ENCODE measurements at regions not wholly inside any gene's neighbourhood (a gene's known extent, or its start where the extent isn't known, plus 50 kb on each side); places are given as distances from the start of the nearest gene placed in this dataset.

DNA sequence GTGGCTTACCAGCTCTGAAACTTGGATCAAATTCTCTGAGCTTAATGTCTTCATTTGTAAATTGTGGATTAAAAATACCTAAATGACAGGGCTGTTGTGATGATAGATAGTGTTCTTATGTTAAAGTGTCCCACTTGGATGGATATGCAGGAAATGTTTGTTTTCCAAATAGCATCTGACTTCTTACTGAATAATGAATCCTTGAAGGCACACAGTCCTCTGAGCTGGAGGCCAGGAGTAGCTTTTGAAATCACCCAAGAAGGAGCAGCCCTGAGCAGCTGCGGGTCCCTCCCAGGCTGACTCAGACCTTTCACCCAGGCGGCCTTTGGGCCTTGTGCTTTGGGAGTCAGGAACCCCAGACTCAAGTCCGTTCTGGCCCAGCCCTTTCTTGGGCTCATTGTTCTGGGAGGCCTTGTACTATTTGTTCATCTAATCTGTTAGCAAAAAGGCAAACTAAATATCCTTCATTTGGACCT is 173.0 kb upstream of the GATA6 start:
- no peak for DNase-seq (ENCODE audit: low read depth in 2 of 2)

DNA sequence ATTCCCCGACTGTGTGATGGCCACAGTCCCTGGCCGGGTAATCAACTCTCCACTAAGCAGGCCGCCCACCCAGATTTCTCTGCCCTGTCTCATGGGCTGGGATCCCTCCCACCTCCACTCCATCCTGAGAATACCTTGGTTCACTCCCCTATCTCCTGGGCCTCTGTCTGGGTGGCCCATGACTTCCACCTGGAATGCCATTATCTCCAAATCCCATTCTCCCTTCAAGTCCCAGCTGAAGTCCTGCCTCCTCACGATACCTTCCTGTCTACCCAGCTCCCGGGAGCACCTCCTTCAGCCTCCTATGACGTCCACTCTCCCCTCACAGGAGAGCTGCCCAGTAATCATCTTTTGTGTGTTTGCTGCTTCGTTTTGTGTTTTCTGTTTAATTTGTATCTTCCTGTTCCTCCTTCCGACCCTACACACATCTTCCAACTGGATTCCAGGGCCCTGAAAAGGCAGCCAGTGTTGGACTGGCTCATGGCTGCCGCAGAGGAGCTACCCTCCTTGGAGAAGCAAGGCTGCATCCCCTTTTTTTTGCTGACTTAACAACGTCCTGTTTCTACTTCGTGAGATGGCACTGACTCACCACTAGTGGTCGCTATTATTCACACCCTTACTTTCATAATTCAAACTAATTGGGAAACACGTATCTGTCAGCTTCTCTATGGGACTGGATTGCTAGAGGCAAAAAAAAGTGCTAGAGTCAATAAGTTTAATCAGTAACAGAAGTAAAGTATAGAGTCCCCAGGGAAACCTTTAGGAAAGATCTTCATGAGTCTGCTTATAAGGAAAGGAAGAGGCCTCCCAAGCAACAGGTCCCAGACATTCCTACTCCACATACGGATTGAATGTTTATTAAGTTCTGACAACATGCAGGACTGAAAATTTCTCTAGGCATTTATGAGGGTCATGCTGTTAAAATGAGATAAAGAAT is 171.9 kb upstream of the GATA6 start:
- no peak for DNase-seq (ENCODE audit: low read depth in 2 of 2)

DNA sequence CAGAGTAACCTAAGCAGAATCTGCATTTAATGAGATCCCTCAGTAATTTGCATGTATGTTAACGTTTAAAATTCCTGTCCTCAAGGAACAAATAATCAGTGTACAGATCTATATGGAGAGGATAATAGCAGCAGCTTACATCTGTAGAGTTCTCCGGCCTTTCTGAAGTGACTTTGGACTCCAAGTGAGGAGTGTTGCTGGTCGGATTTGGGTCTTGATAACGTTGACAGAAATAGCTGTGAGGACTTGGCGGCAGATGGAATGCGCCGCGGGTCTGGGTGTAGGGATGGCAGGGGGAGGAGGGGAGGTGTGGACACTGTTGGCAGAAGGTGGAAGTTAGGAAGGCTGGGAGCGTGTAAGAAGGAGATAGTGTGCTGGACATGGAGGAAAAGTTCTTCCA is 170.9 kb upstream of the GATA6 start:
- no peak for DNase-seq (ENCODE audit: low read depth in 2 of 2)

DNA sequence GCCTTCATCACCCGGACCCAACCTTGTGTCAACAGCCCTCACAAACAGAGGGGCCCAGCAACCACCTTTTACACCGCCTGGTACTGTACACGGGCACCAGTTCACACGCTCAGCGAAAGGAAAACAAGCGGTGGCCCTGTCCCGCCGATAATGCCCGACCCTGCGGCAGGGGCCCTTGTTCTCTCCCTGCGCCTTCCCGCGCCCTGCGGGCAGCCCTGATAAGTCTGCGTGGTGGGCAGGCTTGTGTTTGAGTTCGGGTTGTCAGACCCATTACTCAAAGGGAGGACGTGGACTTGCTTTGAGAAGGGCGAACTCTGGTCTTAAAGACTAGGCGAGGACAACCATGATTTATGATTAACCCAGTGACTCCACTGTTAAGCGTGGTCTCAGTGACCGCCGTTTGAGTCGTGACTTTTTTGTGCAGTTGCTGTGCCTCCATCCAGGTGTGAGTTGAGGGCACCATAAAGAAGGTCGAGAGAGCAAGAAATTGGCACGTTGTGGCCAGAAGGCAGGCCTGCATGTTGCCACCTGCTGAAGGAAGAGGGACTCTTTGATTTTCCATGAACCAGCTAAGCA is 167.4 kb upstream of the GATA6 start:
- no peak for DNase-seq (ENCODE audit: low read depth in 2 of 2)

DNA sequence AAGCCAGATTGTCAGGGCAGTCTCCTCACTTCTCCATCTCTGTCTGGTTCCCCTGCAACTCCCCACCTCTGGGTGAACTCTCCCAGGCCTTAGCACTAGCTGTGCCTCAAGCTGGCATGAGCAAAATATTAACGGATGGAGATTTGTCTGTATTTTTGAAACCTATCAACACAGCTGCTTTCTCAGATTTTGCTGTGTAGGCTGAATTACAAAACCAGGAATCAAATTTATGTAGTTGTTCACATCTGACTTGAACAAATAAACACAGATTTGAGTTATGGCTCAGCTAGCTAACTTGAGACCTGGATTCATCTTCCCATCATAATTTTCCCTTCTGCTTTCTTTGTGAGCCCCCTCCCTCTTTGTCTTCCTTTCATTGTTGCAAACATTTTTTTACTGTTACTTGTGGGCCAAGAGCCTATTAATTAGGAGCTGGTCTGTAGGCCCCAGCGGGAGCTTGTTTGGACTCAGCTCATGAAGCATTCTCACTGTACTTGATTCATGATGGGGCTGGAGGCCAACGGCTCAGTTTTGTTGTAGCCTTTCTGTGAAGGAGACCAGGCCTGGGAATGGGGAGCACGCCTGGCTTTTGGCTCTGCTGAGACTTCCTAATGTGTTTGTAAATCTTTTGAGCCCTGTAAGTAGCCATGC is 164.1 kb upstream of the GATA6 start:
- DNase-seq (ENCODE audit: low read depth in 2 of 2), result no peak

DNA sequence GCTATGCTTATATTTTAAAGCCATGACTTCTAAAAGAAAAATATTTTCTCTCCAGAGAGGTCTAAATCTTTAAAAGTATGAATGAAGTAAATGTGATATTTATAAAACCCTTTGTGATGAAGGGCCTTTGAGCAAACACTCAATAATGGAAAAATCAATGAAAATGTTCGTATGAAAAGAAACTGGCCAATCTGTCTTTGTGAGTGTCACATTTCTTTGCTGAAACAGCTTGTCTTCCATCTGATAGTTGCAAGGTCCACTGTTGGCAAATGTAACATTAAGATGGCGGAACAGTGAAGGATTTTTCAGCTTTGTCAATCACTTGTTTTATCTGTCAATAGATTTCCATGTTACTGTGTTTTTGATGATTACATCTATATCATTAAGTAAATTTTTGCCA is 162.9 kb upstream of the GATA6 start:
- no peak for DNase-seq (ENCODE audit: low read depth in 2 of 2)

DNA sequence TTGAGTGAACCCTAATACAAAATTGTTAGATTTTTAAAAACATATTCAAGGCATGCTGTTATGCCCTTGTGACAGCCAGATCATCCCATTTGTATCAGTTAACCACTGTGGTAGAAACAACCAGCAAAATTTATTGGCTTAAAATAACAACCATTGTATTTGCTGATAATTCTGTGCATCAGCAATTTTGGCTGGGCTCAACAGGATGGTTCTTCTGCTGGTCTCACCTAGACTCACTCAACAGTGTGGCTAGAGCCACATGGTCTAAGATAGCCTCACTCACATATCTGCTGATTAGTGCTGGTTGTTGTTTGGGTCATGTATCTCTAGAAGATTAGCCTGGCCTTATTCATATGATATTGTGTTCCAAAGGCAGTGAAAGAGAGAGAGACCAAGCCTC is 160.1 kb upstream of the GATA6 start:
- DNase-seq (ENCODE audit: low read depth in 2 of 2), result no peak

DNA sequence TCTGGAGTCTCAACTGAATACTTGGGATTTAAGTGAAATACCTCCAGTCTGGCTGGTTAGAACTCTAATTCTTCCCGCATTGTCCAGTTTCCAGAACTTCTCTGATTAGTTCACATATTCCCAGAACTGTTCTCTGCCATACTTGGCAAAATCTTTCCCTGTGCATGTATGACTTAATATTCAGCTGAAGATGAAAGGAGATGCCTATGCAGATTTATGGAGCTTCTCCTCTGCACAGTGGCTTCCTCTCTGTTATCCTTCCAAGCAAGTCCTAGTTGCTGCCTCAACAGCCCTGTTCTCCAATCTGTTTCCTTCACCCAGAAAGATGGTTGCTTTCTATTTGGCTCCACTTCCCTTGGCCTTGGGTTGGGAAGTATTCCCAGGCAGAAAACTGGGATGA is 155.4 kb upstream of the GATA6 start:
- DNase-seq (ENCODE audit: low read depth in 2 of 2), result no peak

DNA sequence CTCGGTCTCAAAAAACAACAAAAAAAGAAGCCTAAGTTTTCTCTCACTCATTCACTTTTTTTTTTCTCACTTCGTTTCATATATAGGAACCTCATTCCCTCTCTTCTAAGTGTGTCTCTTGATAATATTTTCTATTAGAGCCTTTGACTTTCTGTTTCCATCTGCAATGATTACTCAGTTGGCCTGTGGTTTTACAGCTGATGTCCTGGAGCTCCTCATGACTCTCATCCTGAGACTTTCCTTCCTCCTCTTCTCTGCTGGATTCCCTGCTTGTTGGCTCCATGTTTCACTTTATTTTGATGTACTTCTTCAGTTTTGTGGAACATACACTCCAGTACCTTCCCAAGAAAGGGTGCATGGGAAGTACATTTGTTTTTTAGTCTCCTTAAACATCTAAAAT is 154.2 kb upstream of the GATA6 start:
- no peak for DNase-seq (ENCODE audit: low read depth in 2 of 2)

DNA sequence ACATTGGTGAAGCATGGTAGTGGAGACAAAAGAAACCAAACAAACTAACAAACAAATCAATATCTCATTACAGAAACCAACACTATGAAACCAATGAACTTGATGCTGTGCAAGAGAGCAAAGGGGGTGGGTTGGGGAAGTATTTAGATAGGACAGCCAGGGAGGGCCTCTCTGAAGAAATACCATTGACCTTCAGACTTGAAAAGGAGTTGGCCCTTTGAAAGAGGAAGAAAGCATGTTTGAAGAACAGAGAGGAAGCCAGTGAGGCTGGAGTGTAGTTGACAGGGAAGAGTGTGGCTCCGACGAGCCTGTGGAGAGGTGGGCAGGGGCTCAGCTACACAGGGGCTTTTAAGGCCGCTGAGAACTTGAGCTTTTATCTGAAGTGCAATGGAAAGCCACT is 151.0 kb upstream of the GATA6 start:
- no peak for DNase-seq (ENCODE audit: low read depth in 2 of 2)

DNA sequence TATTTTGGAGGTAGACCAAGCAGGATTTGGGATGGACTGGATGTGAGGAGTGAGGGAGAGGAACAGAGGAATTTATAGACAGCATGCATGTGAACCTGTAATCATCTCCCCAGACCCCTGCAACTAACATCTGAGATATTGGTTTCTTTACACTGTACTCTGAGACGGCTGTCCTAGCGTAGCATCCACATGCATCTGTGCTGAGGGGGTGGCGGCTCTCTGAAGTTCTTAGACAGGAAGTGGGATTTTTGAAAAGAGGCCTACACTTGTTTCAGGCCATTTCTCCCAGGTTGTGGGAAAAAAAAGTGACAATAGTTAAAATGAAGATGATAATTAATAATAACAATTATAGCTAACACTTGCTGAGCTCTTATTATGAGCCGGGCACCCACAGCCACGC is 150.2 kb upstream of the GATA6 start:
- DNase-seq (ENCODE audit: low read depth in 2 of 2), result no peak

DNA sequence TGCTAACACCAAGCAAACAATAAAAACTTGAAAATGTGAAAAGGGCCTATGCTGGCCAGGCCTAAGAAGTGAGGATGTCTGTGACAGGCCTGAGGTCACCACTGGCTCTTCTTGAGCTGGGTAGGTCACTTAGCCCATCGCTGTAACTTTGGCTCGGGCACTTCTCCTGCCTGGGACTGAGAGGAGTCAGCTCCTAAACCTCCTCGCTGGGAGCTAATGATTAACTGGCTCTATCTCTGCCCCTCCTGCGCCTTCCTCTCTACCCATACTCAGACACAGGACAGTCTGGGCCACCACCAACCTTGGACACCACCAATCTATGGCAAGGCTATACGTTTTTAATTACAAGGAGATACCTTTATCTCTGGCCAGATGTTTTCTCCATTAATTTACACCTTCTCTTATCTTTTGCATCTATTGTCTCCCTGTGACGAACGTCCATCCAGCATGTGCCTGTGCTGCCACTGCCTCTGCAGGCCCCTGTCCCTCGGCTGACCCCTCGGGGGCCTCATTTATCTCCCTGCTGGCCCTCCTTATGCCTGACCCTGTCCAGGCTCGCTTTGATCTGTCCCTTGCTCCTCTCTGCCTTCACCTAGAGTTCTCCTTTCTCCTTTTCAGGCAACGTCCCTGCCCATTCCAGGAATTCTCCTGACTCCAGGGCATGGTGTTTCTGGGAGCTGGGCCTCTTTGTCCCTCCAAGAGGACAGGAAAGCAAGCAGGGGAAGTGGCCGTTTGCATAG is 149.1 kb upstream of the GATA6 start:
- no peak for DNase-seq (ENCODE audit: low read depth in 2 of 2)

DNA sequence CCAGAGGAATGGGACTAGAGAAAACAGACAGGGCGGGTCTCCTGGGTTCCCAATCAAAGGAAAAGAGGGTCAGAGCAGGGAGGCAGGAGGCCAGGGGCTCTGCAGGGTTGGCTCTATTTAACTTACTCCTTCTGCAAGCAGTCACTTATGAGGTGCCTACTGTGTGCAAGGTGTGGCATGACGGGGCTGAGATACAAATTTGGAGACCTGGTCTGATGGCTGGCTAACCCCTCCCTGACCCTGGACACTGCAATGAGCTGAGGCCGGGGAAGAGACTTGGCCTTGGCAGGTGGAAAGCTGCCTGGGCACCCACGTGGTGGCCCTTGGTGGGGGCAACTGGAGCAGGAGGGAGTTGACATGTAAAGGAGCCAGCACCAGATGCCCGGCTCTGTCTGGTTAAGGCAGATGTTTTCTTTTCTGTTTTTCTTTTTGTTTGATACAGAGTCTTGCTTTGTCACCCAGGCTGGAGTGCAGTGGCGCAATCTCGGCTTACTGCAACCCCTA is 148.5 kb upstream of the GATA6 start:
- no peak for DNase-seq (ENCODE audit: low read depth in 2 of 2)

DNA sequence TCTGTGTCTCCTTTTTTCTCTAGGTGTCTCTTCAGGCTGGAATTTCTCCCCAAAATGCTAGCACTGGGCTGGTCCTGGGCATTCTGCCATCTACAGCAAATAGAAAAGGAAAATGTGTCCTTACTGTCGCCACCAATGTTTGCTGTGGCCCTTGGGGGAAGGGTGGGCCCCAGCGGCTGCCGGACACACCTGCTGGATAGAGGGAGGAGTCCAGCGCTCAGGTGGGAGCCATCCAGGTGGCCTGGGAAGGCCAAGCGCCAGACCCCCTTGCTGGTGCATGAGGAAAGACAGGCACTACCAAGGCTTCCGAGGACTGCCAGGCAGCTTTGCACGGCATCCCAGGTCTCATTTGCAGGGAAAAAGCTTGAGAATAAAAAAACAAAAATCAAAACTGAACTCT is 147.7 kb upstream of the GATA6 start:
- no peak for DNase-seq (ENCODE audit: low read depth in 2 of 2)

DNA sequence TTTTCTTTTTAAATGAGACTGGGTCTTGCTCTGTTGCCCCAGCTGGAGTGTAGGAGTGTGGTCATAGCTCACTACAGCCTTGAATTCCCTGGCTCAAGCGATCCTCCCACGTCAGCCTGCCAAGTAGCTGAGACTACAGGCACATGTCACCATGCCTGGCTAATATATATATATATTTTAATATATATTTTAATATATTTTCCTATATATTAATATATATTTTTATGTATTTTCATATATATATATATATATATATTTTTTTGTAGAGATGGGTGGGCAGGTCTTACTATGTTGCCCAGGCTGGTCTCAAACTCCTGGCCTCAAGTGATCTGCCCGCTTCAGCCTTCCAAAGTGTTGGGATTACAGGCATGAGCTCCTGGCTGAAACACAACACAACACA is 144.5 kb upstream of the GATA6 start:
- no peak for DNase-seq (ENCODE audit: low read depth in 2 of 2)

DNA sequence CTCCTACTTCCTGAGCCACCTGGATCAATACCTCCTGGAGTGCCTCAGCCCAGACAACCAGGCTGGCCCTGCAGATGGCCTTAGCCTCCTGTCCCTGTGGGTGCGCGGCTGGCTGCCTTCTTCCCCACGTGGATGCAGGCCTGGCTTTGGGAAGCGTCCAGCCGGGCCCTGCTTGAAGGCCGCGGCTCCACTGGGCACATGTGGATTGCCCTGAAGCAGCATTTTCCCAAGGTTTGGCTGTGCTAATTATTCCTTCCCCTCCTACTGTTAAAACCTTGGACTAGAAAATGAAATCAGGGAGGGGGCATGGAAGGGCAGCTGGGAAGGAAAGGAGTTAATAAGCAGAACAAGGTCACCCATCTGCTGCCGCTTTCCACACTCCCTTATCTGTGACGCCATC is 143.0 kb upstream of the GATA6 start:
- DNase-seq (ENCODE audit: low read depth in 2 of 2), result no peak

DNA sequence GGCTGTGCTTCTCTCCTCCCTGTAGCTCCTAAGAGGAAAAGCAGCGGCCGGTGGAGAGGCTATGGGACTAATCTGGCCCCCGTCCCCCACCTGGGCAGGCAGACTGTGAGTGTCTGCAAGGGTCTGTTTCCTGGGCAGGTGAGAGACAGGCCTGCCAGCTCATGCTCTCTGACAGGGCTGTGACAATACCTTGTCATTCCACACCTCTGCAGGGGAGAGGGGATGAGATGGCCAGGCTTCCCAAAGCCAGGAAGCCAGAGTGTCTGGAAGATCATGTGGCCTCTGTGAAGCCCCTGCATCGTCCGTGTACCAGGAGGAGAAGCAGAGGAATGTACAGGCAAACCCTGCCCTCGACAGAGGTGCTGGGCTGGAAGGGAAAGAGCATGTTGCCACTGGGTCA is 142.5 kb upstream of the GATA6 start:
- DNase-seq (ENCODE audit: low read depth in 2 of 2), result no peak

DNA sequence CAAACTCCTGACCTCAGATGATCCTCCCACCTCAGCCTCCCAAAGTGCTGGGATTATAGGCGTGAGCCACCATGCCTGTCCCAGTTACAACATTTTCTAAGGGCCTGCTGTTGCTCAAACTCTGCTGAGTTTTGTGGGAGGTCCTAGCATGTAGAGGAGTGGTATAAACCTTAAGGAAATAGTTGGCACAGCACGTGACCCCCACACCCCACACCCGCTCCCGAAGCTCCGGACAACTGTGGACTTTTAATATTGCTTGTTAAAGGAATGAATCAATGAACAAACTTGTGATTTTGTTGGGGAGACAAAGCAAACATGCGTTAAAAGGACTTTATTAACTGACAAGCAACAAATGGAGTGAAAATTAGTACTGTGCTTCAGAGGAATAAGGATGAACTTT is 137.8 kb upstream of the GATA6 start:
- DNase-seq (ENCODE audit: low read depth in 2 of 2), result no peak

DNA sequence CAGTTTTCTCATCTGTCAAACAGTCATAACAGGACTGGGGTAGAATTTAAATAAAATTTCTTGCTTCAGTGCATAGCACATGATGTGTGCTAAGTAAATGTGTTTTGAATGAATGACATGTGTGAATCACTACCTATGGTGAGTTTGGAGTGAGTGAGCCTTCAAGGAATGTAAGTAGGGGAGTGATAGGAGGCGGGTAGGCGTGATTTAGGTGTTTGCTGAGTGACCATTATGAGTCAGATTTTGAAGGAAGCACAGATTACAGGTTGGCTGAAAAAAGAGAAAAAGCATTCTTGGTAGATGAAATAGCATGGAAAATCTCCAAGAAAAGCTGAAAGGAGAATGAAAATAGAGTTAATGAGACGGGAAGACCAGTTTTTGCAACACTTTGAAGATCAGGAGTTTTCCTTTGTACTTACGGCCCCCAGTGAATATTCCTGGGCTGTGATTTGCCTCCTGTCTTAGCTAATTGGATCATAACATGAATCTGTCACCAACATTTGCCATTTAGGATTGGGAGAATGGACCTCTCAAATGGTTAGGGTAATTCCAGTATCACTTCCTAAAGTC is 136.9 kb upstream of the GATA6 start:
- DNase-seq (ENCODE audit: low read depth in 2 of 2), result no peak

DNA sequence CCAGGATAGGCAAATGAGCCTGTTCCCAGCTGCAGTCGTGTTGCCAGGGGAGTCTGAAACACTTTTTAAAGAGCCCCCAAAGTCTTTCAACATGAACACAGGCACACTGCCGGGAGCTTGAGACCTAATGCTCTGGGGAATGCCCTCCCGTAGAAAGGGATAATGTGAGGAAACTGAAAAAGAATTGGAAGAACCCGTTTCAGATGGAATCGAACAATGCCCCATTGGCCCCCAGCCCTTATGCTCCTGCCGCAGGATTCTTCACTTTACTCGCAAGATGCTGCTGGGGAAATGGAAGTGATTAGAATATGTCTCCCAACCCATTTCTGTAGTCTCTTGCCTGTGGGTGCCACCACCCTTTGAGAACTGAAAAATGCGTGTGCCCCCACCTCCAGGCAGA is 136.3 kb upstream of the GATA6 start:
- DNase-seq (ENCODE audit: low read depth in 2 of 2), result no peak

DNA sequence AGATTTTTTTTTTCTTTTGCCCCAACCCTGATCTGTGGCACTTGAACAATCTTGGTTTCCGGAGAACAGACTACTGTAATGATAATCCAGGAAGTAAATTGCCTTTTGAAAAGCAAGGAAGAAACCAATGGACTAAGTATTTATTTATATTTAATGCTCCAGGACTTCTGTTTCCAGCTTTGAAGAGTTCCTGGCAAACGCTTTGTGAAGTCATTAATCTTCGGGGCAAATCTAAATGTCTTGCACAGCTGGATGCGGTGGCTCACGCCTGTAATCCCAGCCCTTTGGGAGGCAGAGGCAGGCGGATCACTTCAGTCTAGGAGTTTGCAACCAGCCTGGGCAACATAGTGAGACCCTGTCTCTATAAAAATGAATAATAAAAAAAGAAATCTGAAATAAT is 135.1 kb upstream of the GATA6 start:
- DNase-seq (ENCODE audit: low read depth in 2 of 2), result no peak

DNA sequence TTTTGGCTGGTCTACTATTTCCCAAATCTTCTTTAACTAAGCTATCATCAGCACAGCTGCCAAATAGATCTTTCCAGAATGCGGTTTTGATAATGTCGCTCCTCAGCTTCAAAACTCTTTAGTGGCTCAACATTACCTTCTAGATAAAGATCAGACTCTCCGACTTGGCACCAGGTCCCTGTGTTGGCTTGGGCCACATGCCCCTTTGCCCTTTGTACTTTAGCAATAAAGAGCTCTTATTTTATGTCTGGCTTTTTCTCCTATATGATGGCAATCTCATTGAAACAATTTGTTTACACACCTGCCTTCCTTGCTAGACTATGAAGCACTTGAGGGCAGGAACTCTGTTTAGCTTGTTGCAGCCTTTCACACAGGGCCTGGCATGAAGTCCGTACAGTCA is 128.9 kb upstream of the GATA6 start:
- DNase-seq (ENCODE audit: low read depth in 2 of 2), result no peak

All from stimulated activated CD4-positive, alpha-beta T cell treated with anti-CD3 and anti-CD28 coated beads, Interleukin-1b, Interleukin-23, amount 100 ng/mL, for 1 hour (primary cell).